HL-60 (cell line): ENCODE measurements at regions not wholly inside any gene's neighbourhood (a gene's known extent, or its start where the extent isn't known, plus 50 kb on each side); places are given as distances from the start of the nearest gene placed in this dataset.
A peak's percentile ranks its signal among the peaks of the same experiment; 100 is the strongest.

ENCODE experiments used
- POLR2AphosphoS5 ChIP-seq: IDR thresholded peaks from 2 replicates; pipeline ENCODE4 v1.6.1; 2012; ENCODE audit warnings: low read depth
- REST ChIP-seq: IDR thresholded peaks from 2 replicates; pipeline ENCODE4 v1.6.1; 2012; ENCODE audit warnings: low read depth; ENCODE audit not compliant: insufficient replicate concordance
- TF ChIP-seq, protein P1 (sequence below): IDR thresholded peaks from one replicate; pipeline ENCODE4 v1.5.1; 2011; ENCODE audit warnings: low read length, control low read depth, inconsistent platforms; ENCODE audit not compliant: insufficient read depth

DNA sequence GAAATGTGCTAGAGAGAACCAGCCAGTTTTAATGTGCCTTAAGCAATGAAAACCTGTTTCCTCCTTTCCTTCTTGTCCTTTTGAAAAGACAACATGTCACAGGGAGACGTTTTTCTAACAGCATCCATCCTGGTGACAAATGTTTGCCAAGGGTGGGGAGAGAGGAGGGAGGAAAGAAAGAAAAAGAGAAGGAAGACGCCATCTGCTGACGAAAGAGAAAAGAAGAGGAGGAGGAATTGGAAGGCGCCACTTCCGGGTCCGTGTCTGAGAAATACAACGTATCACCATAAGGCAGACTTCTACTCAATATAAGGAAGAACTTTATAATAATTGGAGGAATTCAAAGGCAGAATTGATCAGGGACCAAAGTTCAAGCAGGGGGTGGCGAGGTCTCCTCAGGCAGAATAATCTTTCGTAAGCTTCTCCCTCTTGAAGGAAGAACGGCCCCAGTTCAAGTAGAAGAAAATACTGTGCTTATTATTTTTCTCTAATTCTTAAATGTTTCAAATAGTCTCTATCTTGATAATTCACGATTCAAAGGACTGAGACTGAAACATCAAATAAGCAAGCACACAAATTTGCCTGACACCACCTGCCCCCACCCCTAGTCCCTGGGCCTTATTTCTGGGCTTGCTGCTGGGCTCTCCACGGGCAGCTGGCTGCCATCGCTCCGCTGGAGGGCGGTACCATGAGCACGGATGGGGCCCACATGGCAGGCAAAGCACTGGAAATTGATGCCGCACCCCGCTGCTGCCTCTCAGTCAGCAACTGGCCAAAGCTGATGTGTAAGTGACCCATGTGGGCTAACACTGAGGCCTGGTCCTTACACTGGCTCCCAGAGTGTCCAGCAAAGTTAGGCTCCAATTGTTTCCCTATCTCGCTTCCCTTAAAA, 273.7 kb upstream of the KLF14 start:
- TF ChIP-seq, protein P1, sequence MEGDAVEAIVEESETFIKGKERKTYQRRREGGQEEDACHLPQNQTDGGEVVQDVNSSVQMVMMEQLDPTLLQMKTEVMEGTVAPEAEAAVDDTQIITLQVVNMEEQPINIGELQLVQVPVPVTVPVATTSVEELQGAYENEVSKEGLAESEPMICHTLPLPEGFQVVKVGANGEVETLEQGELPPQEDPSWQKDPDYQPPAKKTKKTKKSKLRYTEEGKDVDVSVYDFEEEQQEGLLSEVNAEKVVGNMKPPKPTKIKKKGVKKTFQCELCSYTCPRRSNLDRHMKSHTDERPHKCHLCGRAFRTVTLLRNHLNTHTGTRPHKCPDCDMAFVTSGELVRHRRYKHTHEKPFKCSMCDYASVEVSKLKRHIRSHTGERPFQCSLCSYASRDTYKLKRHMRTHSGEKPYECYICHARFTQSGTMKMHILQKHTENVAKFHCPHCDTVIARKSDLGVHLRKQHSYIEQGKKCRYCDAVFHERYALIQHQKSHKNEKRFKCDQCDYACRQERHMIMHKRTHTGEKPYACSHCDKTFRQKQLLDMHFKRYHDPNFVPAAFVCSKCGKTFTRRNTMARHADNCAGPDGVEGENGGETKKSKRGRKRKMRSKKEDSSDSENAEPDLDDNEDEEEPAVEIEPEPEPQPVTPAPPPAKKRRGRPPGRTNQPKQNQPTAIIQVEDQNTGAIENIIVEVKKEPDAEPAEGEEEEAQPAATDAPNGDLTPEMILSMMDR, result peak; percentile 36
- TF ChIP-seq POLR2AphosphoS5, result no peak
- TF ChIP-seq REST, result no peak
